ENCODE measurements at regions not wholly inside any gene's neighbourhood (a gene's known extent, or its start where the extent isn't known, plus 50 kb on each side); places are given as distances from the start of the nearest gene placed in this dataset.

- TF ChIP-seq CTCF (IDR thresholded peaks at IDR 0.05; ENCODE audit: insufficient read depth, low read depth, low read length): no peak
- TF ChIP-seq EZH2 (IDR thresholded peaks at IDR 0.05; ENCODE audit: insufficient read depth, low read length): no peak
Measured at GRCh38 chr10:76763376-76763775, 874.2 kb downstream of the KCNMA1 start.
